Calu3 (cell line): ENCODE measurements at regions not wholly inside any gene's neighbourhood (a gene's known extent, or its start where the extent isn't known, plus 50 kb on each side); places are given as distances from the start of the nearest gene placed in this dataset.
"Not testable (repeated sequence)": the region's sequence is repeated elsewhere in the genome, so short reads cannot be mapped to it uniquely, and the experiment has no call there.

Experiments
- BruUV-seq: library from RNA; stranded (reverse); fragments of 400-500 nt; replicated peaks from 2 replicates; lab custom pipeline; 2021; lab: Mats Ljungman, UMichigan
- CTCF ChIA-PET: fragments of 300-600 bp; sonication (Branson Sonifier 250); formaldehyde crosslinking; loops from one replicate; lab custom pipeline; 2022; ENCODE audit warnings: antibody characterized with exemption; lab: Charles Lee
- DNase-seq: peaks from one replicate; pipeline ENCODE4 v3.0.0; 2022
- H3K27ac Mint-ChIP-seq: one replicate; pipeline ENCODE4 v1.8.0; 2022; ENCODE audit warnings: mixed read lengths; ENCODE audit not compliant: unreplicated experiment
- H3K27me3 Mint-ChIP-seq: one replicate; pipeline ENCODE4 v1.8.0; 2022; ENCODE audit warnings: mixed read lengths; ENCODE audit not compliant: unreplicated experiment
- H3K36me3 Mint-ChIP-seq: one replicate; pipeline ENCODE4 v1.8.0; 2022; ENCODE audit warnings: mild to moderate bottlenecking, moderate library complexity, mixed read lengths; ENCODE audit not compliant: insufficient read depth, unreplicated experiment
- H3K4me1 Mint-ChIP-seq: one replicate; pipeline ENCODE4 v1.8.0; 2022; ENCODE audit warnings: mild to moderate bottlenecking, low read depth, mixed read lengths; ENCODE audit not compliant: unreplicated experiment
- H3K4me3 Mint-ChIP-seq: one replicate; pipeline ENCODE4 v1.8.0; 2022; ENCODE audit warnings: mild to moderate bottlenecking, low read depth, moderate library complexity, mixed read lengths; ENCODE audit not compliant: unreplicated experiment
- H3K9me3 Mint-ChIP-seq: one replicate; pipeline ENCODE4 v1.8.0; 2022; ENCODE audit warnings: low read depth, mixed read lengths; ENCODE audit not compliant: unreplicated experiment
- intact Hi-C: fragments of 100-400 bp; cut with micrococcal nuclease; formaldehyde crosslinking; loops from one replicate; pipeline ENCODE4 v1.10.0; 2022; ENCODE audit not compliant: unreplicated experiment
- TF ChIP-seq, protein P1 (sequence below): fragments of 200-600 bp; IDR thresholded peaks from one replicate; pipeline ENCODE4 v1.8.0; 2022; ENCODE audit warnings: antibody characterized with exemption; ENCODE audit not compliant: unreplicated experiment

DNA sequence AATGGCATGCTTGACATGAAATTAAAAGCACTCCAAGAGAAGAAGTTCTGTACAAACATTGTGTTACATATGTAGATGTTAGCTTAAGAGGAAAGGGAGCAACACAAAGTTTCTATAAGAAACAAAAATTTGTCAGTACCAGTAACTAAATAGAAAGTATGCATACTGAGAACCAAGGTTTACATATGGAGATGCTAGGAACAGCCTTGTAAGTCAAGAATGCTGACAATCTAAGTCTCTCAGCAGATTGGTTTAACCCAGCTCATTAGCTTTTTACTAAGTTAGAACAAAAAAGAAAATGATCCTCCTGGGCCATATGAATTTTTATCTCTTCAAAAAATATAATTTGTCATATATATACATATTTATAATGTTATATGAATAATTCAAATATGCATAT, 2022.1 kb upstream of the ACO1 start:
- no TSS peak for BruUV-seq
- H3K9me3 Mint-ChIP-seq, result no peaks in the 10 kb centered on the region
- intact Hi-C loops, result no loop called here
- H3K4me3 Mint-ChIP-seq, result no peak overlapping the region
- H3K4me1 Mint-ChIP-seq, result no peaks in the 10 kb centered on the region
- DNase-seq, result no peak
- CTCF ChIA-PET, result no interaction called here
- TF ChIP-seq, protein P1, sequence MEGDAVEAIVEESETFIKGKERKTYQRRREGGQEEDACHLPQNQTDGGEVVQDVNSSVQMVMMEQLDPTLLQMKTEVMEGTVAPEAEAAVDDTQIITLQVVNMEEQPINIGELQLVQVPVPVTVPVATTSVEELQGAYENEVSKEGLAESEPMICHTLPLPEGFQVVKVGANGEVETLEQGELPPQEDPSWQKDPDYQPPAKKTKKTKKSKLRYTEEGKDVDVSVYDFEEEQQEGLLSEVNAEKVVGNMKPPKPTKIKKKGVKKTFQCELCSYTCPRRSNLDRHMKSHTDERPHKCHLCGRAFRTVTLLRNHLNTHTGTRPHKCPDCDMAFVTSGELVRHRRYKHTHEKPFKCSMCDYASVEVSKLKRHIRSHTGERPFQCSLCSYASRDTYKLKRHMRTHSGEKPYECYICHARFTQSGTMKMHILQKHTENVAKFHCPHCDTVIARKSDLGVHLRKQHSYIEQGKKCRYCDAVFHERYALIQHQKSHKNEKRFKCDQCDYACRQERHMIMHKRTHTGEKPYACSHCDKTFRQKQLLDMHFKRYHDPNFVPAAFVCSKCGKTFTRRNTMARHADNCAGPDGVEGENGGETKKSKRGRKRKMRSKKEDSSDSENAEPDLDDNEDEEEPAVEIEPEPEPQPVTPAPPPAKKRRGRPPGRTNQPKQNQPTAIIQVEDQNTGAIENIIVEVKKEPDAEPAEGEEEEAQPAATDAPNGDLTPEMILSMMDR, result no peak
- no peaks in the 10 kb centered on the region for H3K36me3 Mint-ChIP-seq
- no peaks in the 10 kb centered on the region for H3K27me3 Mint-ChIP-seq
- H3K27ac Mint-ChIP-seq, result no peak overlapping the region

DNA sequence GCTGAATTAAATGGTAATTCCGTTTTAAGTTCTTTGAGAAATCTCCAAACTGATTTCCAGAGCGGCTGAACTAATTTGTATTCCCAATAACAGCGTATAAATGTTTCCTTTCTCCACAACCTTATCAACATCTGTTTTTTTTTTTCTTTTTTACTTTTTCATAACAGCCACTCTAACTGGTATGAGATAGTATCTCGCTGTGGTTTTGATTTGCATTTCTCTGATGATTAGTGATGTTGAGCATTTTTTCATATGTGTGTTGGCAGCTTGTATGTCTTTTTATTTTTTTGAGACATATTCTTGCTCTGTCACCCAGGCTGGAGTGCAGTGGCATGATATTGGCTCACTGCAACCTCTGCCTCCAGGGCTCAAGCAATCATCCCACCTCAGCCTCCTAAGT, 2018.3 kb upstream of the ACO1 start:
- H3K27ac Mint-ChIP-seq, BruUV-seq, CTCF ChIA-PET, H3K4me1 Mint-ChIP-seq, H3K4me3 Mint-ChIP-seq, H3K36me3 Mint-ChIP-seq, intact Hi-C loops, H3K27me3 Mint-ChIP-seq, H3K9me3 Mint-ChIP-seq, DNase-seq: not testable (repeated sequence)

DNA sequence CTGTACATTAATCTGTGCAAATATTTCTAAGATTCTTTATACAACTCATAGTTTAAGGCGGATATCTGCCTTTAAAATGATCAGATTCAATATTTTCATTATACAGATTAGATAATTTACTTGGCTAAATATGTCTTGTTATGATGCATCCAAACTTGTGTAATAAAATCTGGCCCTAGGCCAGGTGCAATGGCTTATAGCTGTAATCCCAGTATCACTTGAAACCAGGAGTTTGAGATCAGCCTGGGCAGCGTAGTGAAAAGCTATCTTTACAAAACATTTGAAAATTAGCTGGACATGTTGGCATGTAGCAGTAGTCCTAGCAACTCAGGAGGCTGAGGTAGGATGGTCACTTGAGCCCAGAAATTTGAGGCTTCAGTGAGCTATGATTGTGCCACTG, 2002.2 kb upstream of the ACO1 start:
- DNase-seq, result no peak
- H3K4me3 Mint-ChIP-seq, result no peak overlapping the region
- no peak overlapping the region for H3K27ac Mint-ChIP-seq
- no peaks in the 10 kb centered on the region for H3K36me3 Mint-ChIP-seq
- intact Hi-C loops, result no loop called here
- no TSS peak for BruUV-seq
- no peaks in the 10 kb centered on the region for H3K9me3 Mint-ChIP-seq
- no peaks in the 10 kb centered on the region for H3K27me3 Mint-ChIP-seq
- TF ChIP-seq, protein P1, result no peak
- no peaks in the 10 kb centered on the region for H3K4me1 Mint-ChIP-seq
- CTCF ChIA-PET, result no interaction called here

DNA sequence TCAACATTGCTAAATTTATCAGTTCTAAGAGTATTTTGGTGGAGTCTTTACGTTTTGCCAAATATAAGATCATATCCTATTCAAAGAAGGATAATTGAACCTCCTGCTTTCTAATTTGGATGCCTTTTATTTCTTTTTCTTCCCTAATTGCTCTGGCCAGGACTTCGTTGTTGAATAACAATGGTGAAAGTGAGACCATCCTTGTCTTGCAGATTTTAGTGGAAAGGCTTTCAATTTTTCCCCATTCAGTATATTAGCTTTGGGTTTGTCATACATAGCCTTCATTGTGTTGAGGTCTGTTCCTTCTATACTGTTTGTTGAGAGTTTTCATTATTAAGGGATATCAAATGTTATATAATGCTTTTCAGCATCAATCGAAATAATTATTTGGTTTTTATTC, 1974.2 kb upstream of the ACO1 start:
- DNase-seq, result no peak
- no TSS peak for BruUV-seq
- CTCF ChIA-PET, result no interaction called here
- intact Hi-C loops, result no loop called here
- Mint-ChIP-seq H3K27me3 (no peaks in the 10 kb centered on the region), H3K9me3 (peaks cover 6% of the 10 kb centered on the region), H3K4me1 (no peaks in the 10 kb centered on the region), H3K36me3 (no peaks in the 10 kb centered on the region), H3K27ac (no peak overlapping the region), H3K4me3 (no peak overlapping the region)
- TF ChIP-seq, protein P1, result no peak

DNA sequence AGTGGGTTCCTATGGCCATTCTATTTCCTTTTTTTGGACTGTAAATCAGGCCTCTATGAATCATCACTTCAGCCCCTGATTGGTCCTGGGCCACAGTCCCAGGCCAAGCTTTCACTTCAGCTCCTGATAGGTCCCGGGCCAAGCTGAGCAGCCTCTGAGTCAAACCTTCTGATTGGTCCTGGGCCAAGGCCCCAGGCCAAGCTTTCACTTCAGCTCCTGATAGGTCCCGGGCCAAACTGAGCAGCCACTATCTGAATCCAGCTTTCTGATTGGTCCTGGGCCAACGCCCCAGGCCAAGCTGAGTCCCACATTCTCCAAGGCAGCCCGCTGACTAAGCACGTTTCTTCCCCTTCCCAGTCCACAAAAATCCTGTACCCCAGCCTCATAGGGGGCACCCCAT, 1972.9 kb upstream of the ACO1 start:
- TF ChIP-seq, protein P1, result no peak
- H3K27ac Mint-ChIP-seq, result no peak overlapping the region
- H3K4me1 Mint-ChIP-seq, result no peaks in the 10 kb centered on the region
- H3K9me3 Mint-ChIP-seq, result peaks cover 6% of the 10 kb centered on the region
- H3K27me3 Mint-ChIP-seq, result no peaks in the 10 kb centered on the region
- no peak overlapping the region for H3K4me3 Mint-ChIP-seq
- no peak for DNase-seq
- H3K36me3 Mint-ChIP-seq, result no peaks in the 10 kb centered on the region
- no TSS peak for BruUV-seq
- CTCF ChIA-PET, result no interaction called here
- intact Hi-C loops, result no loop called here
